NCI-H82 (cell line): ENCODE measurements at regions not wholly inside any gene's neighbourhood (a gene's known extent, or its start where the extent isn't known, plus 50 kb on each side); places are given as distances from the start of the nearest gene placed in this dataset.
"Not testable (repeated sequence)": the region's sequence is repeated elsewhere in the genome, so short reads cannot be mapped to it uniquely, and the experiment has no call there.

Experiments used
- DNase-seq: peaks from one replicate; lab custom pipeline; 2025; lab: John Stamatoyannopoulos, UW

- not testable (repeated sequence) for DNase-seq
Observed at GRCh38 chr1:30458730-30459485, 264.5 kb downstream of the MATN1 start.

- no peak for DNase-seq
Observed at GRCh38 chr1:30452925-30453324, 270.5 kb downstream of the MATN1 start.

GRCh38 chr1:30452170-30452569 lies 271.2 kb downstream of the MATN1 start:
- DNase-seq = no peak

GRCh38 chr1:30451532-30452125 lies 271.8 kb downstream of the MATN1 start:
- DNase-seq = no peak

- DNase-seq = no peak
Observed at GRCh38 chr1:30450818-30451233, 272.6 kb downstream of the MATN1 start.

- DNase-seq = no peak
Observed at GRCh38 chr1:30450148-30450817, 273.1 kb downstream of the MATN1 start.

GRCh38 chr1:30449428-30450147 lies 273.8 kb downstream of the MATN1 start:
- DNase-seq = no peak

GRCh38 chr1:30449003-30449402 lies 274.4 kb downstream of the MATN1 start:
- DNase-seq = no peak

- no peak for DNase-seq
Observed at GRCh38 chr1:30447701-30448100, 275.7 kb downstream of the MATN1 start.

- DNase-seq = no peak
Observed at GRCh38 chr1:30447080-30447479, 276.3 kb downstream of the MATN1 start.

GRCh38 chr1:30446508-30446907 lies 276.9 kb downstream of the MATN1 start:
- no peak for DNase-seq

GRCh38 chr1:30446095-30446494 lies 277.3 kb downstream of the MATN1 start:
- DNase-seq = no peak

GRCh38 chr1:30445449-30445848 lies 277.9 kb downstream of the MATN1 start:
- DNase-seq = no peak

- DNase-seq = no peak
Observed at GRCh38 chr1:30444850-30445249, 278.5 kb downstream of the MATN1 start.

GRCh38 chr1:30444401-30444800 lies 279.0 kb downstream of the MATN1 start:
- DNase-seq = no peak

- not testable (repeated sequence) for DNase-seq
Observed at GRCh38 chr1:30438274-30438673, 285.1 kb downstream of the MATN1 start.

GRCh38 chr1:30437059-30437576 lies 286.3 kb downstream of the MATN1 start:
- DNase-seq = no peak

- DNase-seq = no peak
Observed at GRCh38 chr1:30427545-30427944, 295.8 kb downstream of the MATN1 start.

GRCh38 chr1:30425046-30425445 lies 298.3 kb downstream of the MATN1 start:
- no peak for DNase-seq

GRCh38 chr1:30423570-30423969 lies 299.8 kb downstream of the MATN1 start:
- DNase-seq = no peak

GRCh38 chr1:30422251-30422650 lies 301.1 kb downstream of the MATN1 start:
- no peak for DNase-seq

GRCh38 chr1:30420519-30421050 lies 302.8 kb downstream of the MATN1 start:
- DNase-seq = no peak
